ENCODE measurements at regions not wholly inside any gene's neighbourhood (a gene's known extent, or its start where the extent isn't known, plus 50 kb on each side); places are given as distances from the start of the nearest gene placed in this dataset.
"Not testable (repeated sequence)": the region's sequence is repeated elsewhere in the genome, so short reads cannot be mapped to it uniquely, and the experiment has no call there.

DNA sequence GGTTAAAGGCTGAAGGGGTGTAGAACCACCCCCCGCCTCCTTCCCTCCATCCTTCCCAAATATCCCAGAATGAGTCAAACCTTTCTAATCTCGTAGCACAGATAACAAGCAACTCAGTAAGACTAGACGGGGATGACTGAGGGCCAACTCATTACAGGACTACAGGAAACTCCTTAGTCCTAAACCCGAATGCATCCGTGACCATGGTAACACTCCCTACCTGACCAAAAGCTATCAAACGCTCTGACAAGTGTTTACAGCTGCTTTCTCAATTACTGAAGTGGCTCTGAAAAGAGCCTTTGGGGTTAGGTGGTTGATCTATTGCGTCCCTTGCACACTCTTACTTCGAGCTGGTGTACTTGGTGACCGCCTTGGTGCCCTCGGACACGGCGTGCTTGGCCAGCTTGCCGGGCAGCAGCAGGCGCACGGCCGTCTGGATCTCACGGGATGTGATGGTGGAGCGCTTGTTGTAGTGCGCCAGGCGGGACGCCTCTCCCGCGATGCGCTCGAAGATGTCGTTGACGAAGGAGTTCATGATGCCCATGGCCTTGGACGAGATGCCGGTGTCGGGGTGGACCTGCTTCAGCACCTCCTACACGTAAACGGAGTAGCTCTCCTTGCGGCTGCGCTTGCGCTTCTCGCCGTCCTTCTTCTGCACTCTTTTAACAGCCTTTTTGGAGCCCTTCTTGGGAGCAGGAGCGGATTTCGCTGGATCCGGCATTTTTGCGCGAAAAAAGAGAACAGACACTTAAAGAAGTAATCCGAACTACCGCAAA lies 67.4 kb downstream of the FAM72B start:
- DNase-seq: peak; percentile 27 to 33

DNA sequence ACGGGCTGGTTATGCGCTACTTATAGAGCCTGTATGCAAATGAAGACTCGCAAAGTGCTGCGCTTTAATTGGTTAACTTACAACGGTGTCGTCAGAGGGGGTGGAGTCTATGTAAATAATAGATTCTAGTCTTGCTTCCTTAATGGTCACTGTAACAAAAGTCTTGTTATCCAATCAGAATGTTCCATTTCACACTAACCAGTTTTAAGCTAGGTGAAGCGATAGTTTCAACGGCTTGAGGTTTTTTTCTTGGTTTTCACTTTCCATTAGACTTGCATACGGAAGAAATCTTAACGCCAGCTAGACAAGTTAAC lies 66.9 kb downstream of the FAM72B start:
- not testable (repeated sequence) for DNase-seq

DNA sequence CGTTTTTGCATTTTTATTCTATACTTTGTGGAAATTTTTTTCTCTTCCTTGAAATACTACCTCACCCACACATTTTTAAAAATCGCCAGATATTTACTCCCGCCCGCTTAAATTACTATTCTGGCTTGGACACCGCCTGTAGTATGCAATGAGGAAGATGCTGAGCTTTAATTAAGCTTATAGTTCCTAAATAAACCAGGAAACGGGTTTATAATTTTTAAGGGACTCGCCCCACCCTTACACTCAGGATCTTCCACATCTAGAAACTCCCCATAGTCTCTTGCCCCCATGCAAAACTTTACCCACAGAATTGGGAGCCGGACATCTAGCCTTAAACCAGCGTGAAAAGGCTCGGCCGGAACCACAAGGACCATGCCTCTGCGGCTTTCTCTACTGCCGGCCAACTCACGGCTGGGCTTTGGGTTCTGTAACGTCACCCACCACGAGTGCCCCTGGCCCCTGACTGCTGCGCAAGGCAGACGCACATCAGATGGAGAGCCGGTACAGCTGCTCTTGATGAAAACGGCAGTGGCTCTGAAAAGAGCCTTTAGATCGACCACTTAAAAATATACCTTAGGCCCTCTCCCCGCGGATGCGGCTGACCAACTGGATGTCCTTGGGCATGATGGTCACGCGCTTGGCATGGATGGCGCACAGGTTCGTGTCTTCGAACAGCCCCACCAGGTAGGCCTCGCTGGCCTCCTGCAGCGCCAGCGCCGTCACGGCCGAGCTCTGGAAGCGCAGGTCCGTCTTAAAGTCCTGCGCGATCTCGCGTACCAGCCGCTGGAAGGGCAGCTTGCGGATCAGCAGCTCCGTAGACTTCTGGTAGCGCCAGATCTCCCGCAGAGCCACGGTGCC lies 66.3 kb downstream of the FAM72B start:
- peak; percentile 34 to 36 for DNase-seq
